OCI-LY1 (cell line): ENCODE measurements at regions not wholly inside any gene's neighbourhood (a gene's known extent, or its start where the extent isn't known, plus 50 kb on each side); places are given as distances from the start of the nearest gene placed in this dataset.

Source experiments
- H2AFZ ChIP-seq: fragments of 200-600 bp; sonication (generic), shearing (Covaris generic); 2 replicates; pipeline ENCODE4 v1.6.0; 2014; ENCODE audit warnings: antibody characterized with exemption, mild to moderate bottlenecking, low read length
- H3F3A ChIP-seq: fragments of 200-600 bp; sonication (generic), shearing (Covaris generic); 2 replicates; pipeline ENCODE4 v1.6.0; 2014; ENCODE audit warnings: mild to moderate bottlenecking, antibody characterized with exemption, low read length, moderate library complexity; ENCODE audit not compliant: insufficient read depth
- H3K27ac ChIP-seq: fragments of 200-600 bp; sonication (generic); 2 replicates; pipeline ENCODE4 v1.5.1; 2014; ENCODE audit warnings: low read length, mixed run types, mild to moderate bottlenecking, low read depth; ENCODE audit not compliant: poor library complexity, severe bottlenecking
- H3K27me3 ChIP-seq: fragments of 200-600 bp; sonication (generic); 2 replicates; pipeline ENCODE4 v1.6.0; 2014; ENCODE audit warnings: antibody characterized with exemption, mild to moderate bottlenecking, low read length, moderate library complexity; ENCODE audit not compliant: insufficient read depth
- H3K36me3 ChIP-seq: fragments of 200-600 bp; sonication (generic); 2 replicates; pipeline ENCODE4 v1.6.1; 2014; ENCODE audit warnings: mild to moderate bottlenecking, antibody characterized with exemption, low read length, moderate library complexity, mixed read lengths; ENCODE audit not compliant: insufficient read depth
- H3K4me1 ChIP-seq: fragments of 200-600 bp; sonication (generic); 2 replicates; pipeline ENCODE4 v1.5.1; 2014; ENCODE audit warnings: mild to moderate bottlenecking, low read length, moderate library complexity; ENCODE audit not compliant: insufficient read depth, severe bottlenecking
- H3K4me2 ChIP-seq: fragments of 200-600 bp; sonication (generic), shearing (Covaris generic); 2 replicates; pipeline ENCODE4 v1.6.1; 2014; ENCODE audit warnings: low read length
- H3K4me3 ChIP-seq: fragments of 200-600 bp; sonication (generic); 2 replicates; pipeline ENCODE4 v1.5.1; 2014; ENCODE audit warnings: low read length, low read depth, mild to moderate bottlenecking, mixed read lengths; ENCODE audit not compliant: poor library complexity, severe bottlenecking
- H3K79me2 ChIP-seq: fragments of 200-600 bp; shearing (Covaris generic); 2 replicates; pipeline ENCODE4 v1.6.1; 2016; ENCODE audit warnings: mixed run types, low read length, mixed read lengths; ENCODE audit not compliant: insufficient read depth
- H3K9ac ChIP-seq: fragments of 200-600 bp; sonication (generic), shearing (Covaris generic); 2 replicates; pipeline ENCODE4 v1.6.1; 2014; ENCODE audit warnings: mild to moderate bottlenecking, low read length, mixed read lengths
- H3K9me2 ChIP-seq: fragments of 200-600 bp; sonication (generic), shearing (Covaris generic); 2 replicates; pipeline ENCODE4 v1.6.1; 2014; ENCODE audit warnings: low read depth, mild to moderate bottlenecking, low read length, mixed read lengths
- H3K9me3 ChIP-seq: fragments of 200-600 bp; shearing (Covaris generic); 2 replicates; pipeline ENCODE4 v1.6.1; 2014; ENCODE audit warnings: low read length, mixed read lengths
- H4K20me1 ChIP-seq: fragments of 200-600 bp; sonication (generic), shearing (Covaris generic); 2 replicates; pipeline ENCODE4 v1.6.0; 2016; ENCODE audit warnings: mild to moderate bottlenecking, low read length; ENCODE audit not compliant: insufficient read depth
- EZH2 ChIP-seq: fragments of 200-600 bp; sonication (generic), shearing (Covaris generic); IDR thresholded peaks from 2 replicates; pipeline ENCODE4 v1.8.0; 2017; ENCODE audit warnings: borderline replicate concordance, mixed run types, mild to moderate bottlenecking, antibody characterized with exemption, low read length, moderate library complexity, mixed read lengths
- TF ChIP-seq, protein P1 (sequence below): fragments of 200-600 bp; sonication (generic), shearing (Covaris generic); IDR thresholded peaks from 2 replicates; pipeline ENCODE4 v1.5.1; 2017; ENCODE audit warnings: mild to moderate bottlenecking, antibody characterized with exemption, low read length, moderate library complexity, mixed read lengths

DNA sequence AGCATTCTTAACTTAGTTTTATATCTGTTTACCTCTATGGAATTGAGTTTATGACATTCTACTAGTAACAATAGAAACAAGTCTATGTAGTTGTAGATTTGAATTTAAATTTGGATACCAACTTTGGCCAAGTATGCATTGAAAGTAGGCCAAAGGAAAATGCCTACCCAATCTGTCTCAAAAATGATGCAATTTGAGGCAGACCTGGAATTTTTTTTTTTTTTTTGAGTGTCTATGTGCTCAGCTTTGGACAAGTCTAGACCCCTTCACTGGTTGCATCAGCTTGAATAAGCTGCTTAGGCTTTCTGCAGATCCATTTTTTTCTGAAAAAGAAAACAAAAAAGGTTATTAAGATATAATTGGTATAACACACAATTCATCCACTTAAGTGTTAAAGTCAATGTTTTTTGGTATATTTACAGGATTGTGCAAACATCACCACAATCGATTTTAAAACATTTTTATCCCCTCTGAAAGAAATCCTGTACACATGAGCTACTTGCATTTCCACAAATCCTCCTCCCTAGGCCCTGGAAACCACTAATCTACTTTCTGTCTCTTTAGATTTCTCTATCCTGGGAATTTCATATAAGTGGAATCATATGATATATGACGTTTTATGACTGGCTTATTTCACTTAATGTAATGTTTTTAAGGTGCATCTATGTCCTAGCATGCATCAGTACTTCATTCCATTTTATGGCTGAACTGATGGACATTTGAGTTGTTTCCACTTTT is 185.1 kb upstream of the CCDC68 start:
- Histone ChIP-seq H3K4me2 (no peak overlapping the region), H3K9me3 (no peaks in the 10 kb centered on the region), H3K4me3 (no peak overlapping the region), H3K4me1 (no peaks in the 10 kb centered on the region), H3K79me2 (no peaks in the 10 kb centered on the region), H3K36me3 (no peaks in the 10 kb centered on the region), H2AFZ (no peak overlapping the region), H3K27me3 (no peaks in the 10 kb centered on the region), H4K20me1 (no peaks in the 10 kb centered on the region), H3K27ac (no peak overlapping the region), H3K9me2 (no peaks in the 10 kb centered on the region), H3K9ac (no peak overlapping the region), H3F3A (no peaks in the 10 kb centered on the region)
- no peak for TF ChIP-seq EZH2
- TF ChIP-seq, protein P1, sequence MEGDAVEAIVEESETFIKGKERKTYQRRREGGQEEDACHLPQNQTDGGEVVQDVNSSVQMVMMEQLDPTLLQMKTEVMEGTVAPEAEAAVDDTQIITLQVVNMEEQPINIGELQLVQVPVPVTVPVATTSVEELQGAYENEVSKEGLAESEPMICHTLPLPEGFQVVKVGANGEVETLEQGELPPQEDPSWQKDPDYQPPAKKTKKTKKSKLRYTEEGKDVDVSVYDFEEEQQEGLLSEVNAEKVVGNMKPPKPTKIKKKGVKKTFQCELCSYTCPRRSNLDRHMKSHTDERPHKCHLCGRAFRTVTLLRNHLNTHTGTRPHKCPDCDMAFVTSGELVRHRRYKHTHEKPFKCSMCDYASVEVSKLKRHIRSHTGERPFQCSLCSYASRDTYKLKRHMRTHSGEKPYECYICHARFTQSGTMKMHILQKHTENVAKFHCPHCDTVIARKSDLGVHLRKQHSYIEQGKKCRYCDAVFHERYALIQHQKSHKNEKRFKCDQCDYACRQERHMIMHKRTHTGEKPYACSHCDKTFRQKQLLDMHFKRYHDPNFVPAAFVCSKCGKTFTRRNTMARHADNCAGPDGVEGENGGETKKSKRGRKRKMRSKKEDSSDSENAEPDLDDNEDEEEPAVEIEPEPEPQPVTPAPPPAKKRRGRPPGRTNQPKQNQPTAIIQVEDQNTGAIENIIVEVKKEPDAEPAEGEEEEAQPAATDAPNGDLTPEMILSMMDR = no peak

DNA sequence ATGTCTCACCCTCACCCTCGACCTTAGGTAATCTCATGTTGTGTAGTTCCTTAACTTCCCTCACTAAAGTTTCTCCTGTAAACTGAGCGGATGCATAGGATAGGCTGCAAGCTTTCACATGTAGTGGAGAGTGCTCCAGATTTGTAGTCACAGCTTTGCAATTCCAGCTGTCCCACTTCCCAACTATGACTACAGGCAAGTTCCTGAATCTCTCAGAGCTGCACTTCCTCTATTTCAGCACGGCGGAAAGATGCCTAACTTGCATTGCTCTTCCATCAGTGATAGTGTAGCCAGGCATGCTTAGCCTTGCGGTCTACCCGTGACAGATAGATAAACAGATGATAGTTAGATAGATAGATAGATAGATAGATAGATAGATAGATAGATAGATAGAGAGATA is 183.1 kb upstream of the CCDC68 start:
- Histone ChIP-seq H3K4me3 (no peak overlapping the region), H3K9me3 (no peaks in the 10 kb centered on the region), H4K20me1 (no peaks in the 10 kb centered on the region), H3K27ac (no peak overlapping the region), H3K27me3 (no peaks in the 10 kb centered on the region), H2AFZ (no peak overlapping the region), H3K4me1 (no peaks in the 10 kb centered on the region), H3K36me3 (no peaks in the 10 kb centered on the region), H3K9me2 (no peaks in the 10 kb centered on the region), H3K79me2 (no peaks in the 10 kb centered on the region), H3K4me2 (no peak overlapping the region), H3F3A (no peaks in the 10 kb centered on the region), H3K9ac (no peak overlapping the region)
- TF ChIP-seq, protein P1 = no peak
- no peak for TF ChIP-seq EZH2

DNA sequence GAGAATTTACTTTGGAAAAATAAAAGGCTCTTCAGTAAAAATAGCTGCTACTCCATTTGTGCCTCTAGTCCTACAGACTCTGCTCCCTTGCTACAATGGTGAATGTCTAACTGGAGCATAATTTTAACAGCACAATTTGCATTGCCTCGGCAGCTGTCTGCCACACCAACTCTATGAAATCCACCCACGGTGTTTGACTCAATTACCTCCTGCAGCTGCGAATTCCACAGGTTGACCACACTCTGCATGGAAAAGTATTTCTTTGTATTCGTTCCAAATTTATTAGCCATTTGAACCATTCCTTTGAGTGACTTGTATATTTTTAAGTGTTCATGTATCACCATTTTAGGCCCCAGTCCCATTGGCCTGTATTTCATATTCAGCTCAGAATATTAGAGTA is 182.1 kb upstream of the CCDC68 start:
- H3K4me3 ChIP-seq = no peak overlapping the region
- H3K27ac ChIP-seq = no peak overlapping the region
- no peaks in the 10 kb centered on the region for H3K9me2 ChIP-seq

More for the DNA sequence above, 182.1 kb upstream of the CCDC68 start:
- no peaks in the 10 kb centered on the region for H4K20me1 ChIP-seq
- H3K36me3 ChIP-seq = no peaks in the 10 kb centered on the region
- H3K4me1 ChIP-seq = no peaks in the 10 kb centered on the region
- no peaks in the 10 kb centered on the region for H3K27me3 ChIP-seq
- no peak overlapping the region for H3K4me2 ChIP-seq
- H3F3A ChIP-seq = no peaks in the 10 kb centered on the region
- H3K9ac ChIP-seq = no peak overlapping the region
- H3K79me2 ChIP-seq = no peaks in the 10 kb centered on the region
- no peak overlapping the region for H2AFZ ChIP-seq
- no peak for TF ChIP-seq EZH2
- TF ChIP-seq, protein P1 = no peak
- H3K9me3 ChIP-seq = no peaks in the 10 kb centered on the region
